GM12878 (cell line): ENCODE measurements at regions not wholly inside any gene's neighbourhood (a gene's known extent, or its start where the extent isn't known, plus 50 kb on each side); places are given as distances from the start of the nearest gene placed in this dataset.
A peak's percentile ranks its signal among the peaks of the same experiment; 100 is the strongest.

Source experiments
- ATAC-seq: fragments of 200-7000 bp; cut with Tn5 transposase; 3 replicates; pipeline ENCODE4 v1.9.1; 2020; ENCODE audit warnings: mild to moderate bottlenecking, moderate library complexity
- BruUV-seq: library from RNA; stranded (reverse); fragments of 400-500 nt; replicated peaks from 2 replicates; lab custom pipeline; 2021; lab: Mats Ljungman, UMichigan
- CTCF ChIA-PET: fragments of 300-600 bp; sonication (Branson Sonifier 250); formaldehyde crosslinking; extraction: SDS; loops from one replicate; lab custom pipeline; 2021; ENCODE audit warnings: inconsistent platforms; lab: Yijun Ruan, JAX
- POLR2A ChIA-PET: fragments of 350-600 bp; formaldehyde crosslinking; extraction: SDS; loops from one replicate; lab custom pipeline; 2021; ENCODE audit warnings: inconsistent platforms; lab: Charles Lee
- RAD21 ChIA-PET: fragments of 300-600 bp; sonication (Branson Sonifier 250); formaldehyde crosslinking; loops from one replicate; lab custom pipeline; 2023; ENCODE audit warnings: antibody characterized with exemption; ENCODE audit not compliant: unreplicated experiment; lab: Charles Lee
- SMC1A ChIA-PET: fragments of 300-600 bp; sonication (Branson Sonifier 250); formaldehyde crosslinking; loops from one replicate; lab custom pipeline; 2023; ENCODE audit not compliant: unreplicated experiment, uncharacterized antibody; lab: Charles Lee
- DNase-seq: peaks from one replicate; pipeline ENCODE4 v3.0.0-alpha.2; 2011; ENCODE audit warnings: low read depth, low spot score
- FAIRE-seq: peaks from 3 replicates; lab custom pipeline; 2011; peaks lifted over from hg19 to GRCh38; lab: Jason Lieb, UNC
- H2AFZ ChIP-seq: 2 replicates; pipeline ENCODE4 v1.6.0; 2011; ENCODE audit warnings: low read depth, low read length, control low read depth; ENCODE audit not compliant: control insufficient read depth
- H3K27ac ChIP-seq: 2 replicates; pipeline ENCODE4 v1.5.1; 2011; ENCODE audit warnings: control low read depth; ENCODE audit not compliant: control insufficient read depth, insufficient read depth
- H3K27me3 ChIP-seq, 2 experiments: replicated peaks in 1 of 2; 2 replicates each; pipeline versions ENCODE4 v1.6.0 to v1.6.1; 2011; ENCODE audit warnings: low read length in 1 of 2; ENCODE audit not compliant: control insufficient read depth in 2 of 2, insufficient read depth in 2 of 2
- H3K36me3 ChIP-seq, 2 experiments: 2 replicates each; pipeline ENCODE4 v1.5.1; 2011; ENCODE audit warnings: low read length in 1 of 2; ENCODE audit not compliant: control insufficient read depth in 2 of 2, insufficient read depth in 2 of 2
- H3K4me1 ChIP-seq: 2 replicates; pipeline ENCODE4 v1.6.1; 2011; ENCODE audit warnings: mild to moderate bottlenecking, low read length, moderate library complexity, mixed read lengths; ENCODE audit not compliant: control insufficient read depth, insufficient read depth
- H3K4me2 ChIP-seq: 2 replicates; pipeline ENCODE4 v1.6.0; 2011; ENCODE audit warnings: control low read depth; ENCODE audit not compliant: control insufficient read depth, insufficient read depth
- H3K4me3 ChIP-seq: fragments of 200-600 bp; sonication (generic); 2 replicates; pipeline ENCODE4 v1.5.1; 2016
- H3K79me2 ChIP-seq: 2 replicates; pipeline ENCODE4 v1.6.0; 2011; ENCODE audit warnings: low read length; ENCODE audit not compliant: control insufficient read depth, insufficient read depth
- H3K9ac ChIP-seq: 2 replicates; pipeline ENCODE4 v1.8.0; 2011; ENCODE audit warnings: low read length, control low read depth, mixed read lengths; ENCODE audit not compliant: control insufficient read depth, insufficient read depth
- H3K9me3 ChIP-seq: replicated peaks from 3 replicates; pipeline ENCODE4 v1.5.1; 2011; ENCODE audit warnings: mild to moderate bottlenecking, low read length; ENCODE audit not compliant: control insufficient read depth, insufficient read depth
- H4K20me1 ChIP-seq: 2 replicates; pipeline ENCODE4 v1.6.0; 2011; ENCODE audit not compliant: control insufficient read depth, insufficient read depth
- CREM ChIP-seq: IDR thresholded peaks from 2 replicates; pipeline ENCODE4 v1.6.1; 2014; ENCODE audit warnings: antibody characterized with exemption, low read depth
- E2F4 ChIP-seq: IDR thresholded peaks from 2 replicates; pipeline ENCODE4 v1.6.1; 2012; ENCODE audit warnings: low read depth, low read length, improper control_type of control experiment
- GATAD2B ChIP-seq: fragments of 450-650 bp; conservative IDR thresholded peaks from 2 replicates; pipeline ENCODE4 v1.6.1; 2017; ENCODE audit warnings: low read depth, mild to moderate bottlenecking, moderate library complexity
- IKZF1 ChIP-seq: fragments of 450-650 bp; conservative IDR thresholded peaks from 2 replicates; pipeline ENCODE4 v1.6.1; 2017; ENCODE audit warnings: antibody characterized with exemption, mild to moderate bottlenecking
- TCF7 ChIP-seq: IDR thresholded peaks from 2 replicates; pipeline ENCODE4 v1.6.1; 2014; ENCODE audit warnings: antibody characterized with exemption, borderline replicate concordance
- WGBS: methylation state at CpG from one replicate; pipeline ENCODE4 v1.1.6; 2016; ENCODE audit warnings: low lambda C conversion rate; ENCODE audit not compliant: insufficient replicate concordance, insufficient coverage; ENCODE audit errors: missing lambda C conversion rate; 5-methylcytosine and 5-hydroxymethylcytosine counted together
- in situ Hi-C: fragments of 300-500 bp; cut with MboI; formaldehyde crosslinking; loops from 9 replicates; pipeline ENCODE4 v1.14.3; 2018; ENCODE audit warnings: mixed read lengths
- intact Hi-C: fragments of 100-400 bp; cut with micrococcal nuclease; formaldehyde crosslinking; loops from one replicate; pipeline ENCODE4 v1.14.2; 2022; ENCODE audit not compliant: unreplicated experiment

- SMC1A ChIA-PET, result no interaction called here
- CTCF ChIA-PET, result no interaction called here
Observed at GRCh38 chr2:139622691-139623090, 842.5 kb upstream of the NXPH2 start.

GRCh38 chr2:139617747-139618146 is 837.6 kb upstream of the NXPH2 start:
- ATAC-seq (peak; percentile 59; the same call in 2 of the 3 replicates), FAIRE-seq (no peak), DNase-seq (no peak)
- Histone ChIP-seq H3K4me1 (no peaks in the 10 kb centered on the region), H2AFZ (no peak overlapping the region), H3K4me3 (no peak overlapping the region), H3K9ac (no peak overlapping the region), H3K27me3 (no peaks in the 10 kb centered on the region), H3K79me2 (no peaks in the 10 kb centered on the region)
- in situ Hi-C loops, result no loop called here
- POLR2A ChIA-PET, result no interaction called here
- intact Hi-C loops, result no loop called here
- CTCF ChIA-PET, result no interaction called here
- 0 out of 2 replicates have a peak, but pooled peaks have one; percentile 16 for TF ChIP-seq IKZF1
- TF ChIP-seq GATAD2B, result no peak
- TF ChIP-seq, all 136 proteins: peak for 1
- H4K20me1 ChIP-seq, result no peaks in the 10 kb centered on the region
- H3K9me3 ChIP-seq, result no peaks in the 10 kb centered on the region
- H3K36me3 ChIP-seq, result no peaks in the 10 kb centered on the region
- no peak overlapping the region for H3K27ac ChIP-seq
- ChIA-PET SMC1A (no interaction called here), RAD21 (no interaction called here)
- BruUV-seq, result no TSS peak
- H3K4me2 ChIP-seq, result no peak overlapping the region

More at GRCh38 chr2:139622691-139623090, 842.5 kb upstream of the NXPH2 start:
- H3K9me3 ChIP-seq, result no peaks in the 10 kb centered on the region
- no peak overlapping the region for H3K27ac ChIP-seq
- in situ Hi-C loops, result no loop called here
- DNase-seq, result no peak
- no peak overlapping the region for H3K4me2 ChIP-seq
- H3K4me3 ChIP-seq, result no peak overlapping the region
- 4% methylated on average over 1 of the region's 1 CpG for WGBS
- TF ChIP-seq TCF7 (no peak), CREM (no peak), E2F4 (no peak)
- TF ChIP-seq, all 136 proteins: peak for 0
- H3K4me1 ChIP-seq, result no peaks in the 10 kb centered on the region
- POLR2A ChIA-PET, result no interaction called here
- no peak overlapping the region for H3K9ac ChIP-seq
- H3K36me3 ChIP-seq, result no peaks in the 10 kb centered on the region
- RAD21 ChIA-PET, result no interaction called here
- no peaks in the 10 kb centered on the region for H3K79me2 ChIP-seq
- H3K27me3 ChIP-seq, result no peaks in the 10 kb centered on the region
- no peaks in the 10 kb centered on the region for H4K20me1 ChIP-seq
- FAIRE-seq (no peak), ATAC-seq (no peak)
- no peak overlapping the region for H2AFZ ChIP-seq
- intact Hi-C loops, result no loop called here
- no TSS peak for BruUV-seq
